ENCODE measurements at regions not wholly inside any gene's neighbourhood (a gene's known extent, or its start where the extent isn't known, plus 50 kb on each side); places are given as distances from the start of the nearest gene placed in this dataset.

GRCh38 chr6:14974792-14975470 is 270.9 kb upstream of the JARID2 start:
- Histone ChIP-seq H4K20me1 (ENCODE audit: control insufficient read depth, insufficient read depth, low read depth, low read length) (no peaks in the 10 kb centered on the region), H3K79me2 (ENCODE audit: control insufficient read depth, low read length) (no peaks in the 10 kb centered on the region), H3K9me3 (ENCODE audit: control insufficient read depth, insufficient read depth, low read length) (no peaks in the 10 kb centered on the region), H3K4me2 (ENCODE audit: low read length) (no peak overlapping the region), H3F3A (ENCODE audit: control insufficient read depth, insufficient read depth) (no peaks in the 10 kb centered on the region), H3K36me3 (ENCODE audit: control insufficient read depth, low read length) (no peaks in the 10 kb centered on the region), H3K4me3 (ENCODE audit: low read length) (no peak overlapping the region), H3K27ac (ENCODE audit: low read depth, low read length) (no peak overlapping the region), H3K27me3 (ENCODE audit: control insufficient read depth, low read length) (no peaks in the 10 kb centered on the region), H3K9me2 (replicated peaks; ENCODE audit: control insufficient read depth, low read length) (no peaks in the 10 kb centered on the region), H3K4me1 (ENCODE audit: control insufficient read depth, low read length) (peaks cover 5% of the 10 kb centered on the region)
- TF ChIP-seq CTCF (IDR thresholded peaks at IDR 0.05; ENCODE audit: low read depth, low read length, poor library complexity, severe bottlenecking), result no peak
- TF ChIP-seq EZH2phosphoT487 (IDR thresholded peaks at IDR 0.05; ENCODE audit: borderline replicate concordance, low read length), result no peak

GRCh38 chr6:14975471-14975817 is 270.4 kb upstream of the JARID2 start:
- no peaks in the 10 kb centered on the region for H3K9me3 ChIP-seq (ENCODE audit: control insufficient read depth, insufficient read depth, low read length)
- H3K4me3 ChIP-seq (ENCODE audit: low read length), result no peak overlapping the region
- no peaks in the 10 kb centered on the region for H3F3A ChIP-seq (ENCODE audit: control insufficient read depth, insufficient read depth)
- H3K9me2 ChIP-seq (replicated peaks; ENCODE audit: control insufficient read depth, low read length), result no peaks in the 10 kb centered on the region
- no peaks in the 10 kb centered on the region for H3K79me2 ChIP-seq (ENCODE audit: control insufficient read depth, low read length)
- no peaks in the 10 kb centered on the region for H3K27me3 ChIP-seq (ENCODE audit: control insufficient read depth, low read length)
- no peaks in the 10 kb centered on the region for H4K20me1 ChIP-seq (ENCODE audit: control insufficient read depth, insufficient read depth, low read depth, low read length)
- H3K4me2 ChIP-seq (ENCODE audit: low read length), result no peak overlapping the region
- TF ChIP-seq EZH2phosphoT487 (IDR thresholded peaks at IDR 0.05; ENCODE audit: borderline replicate concordance, low read length) (no peak), CTCF (IDR thresholded peaks at IDR 0.05; ENCODE audit: low read depth, low read length, poor library complexity, severe bottlenecking) (no peak)
- H3K36me3 ChIP-seq (ENCODE audit: control insufficient read depth, low read length), result no peaks in the 10 kb centered on the region
- H3K27ac ChIP-seq (ENCODE audit: low read depth, low read length), result no peak overlapping the region
- peaks cover 5% of the 10 kb centered on the region for H3K4me1 ChIP-seq (ENCODE audit: control insufficient read depth, low read length)

GRCh38 chr6:14977747-14978382 is 268.0 kb upstream of the JARID2 start:
- no peak overlapping the region for H3K27ac ChIP-seq (ENCODE audit: low read depth, low read length)
- no peak overlapping the region for H3K4me2 ChIP-seq (ENCODE audit: low read length)
- no peaks in the 10 kb centered on the region for H4K20me1 ChIP-seq (ENCODE audit: control insufficient read depth, insufficient read depth, low read depth, low read length)
- H3K27me3 ChIP-seq (ENCODE audit: control insufficient read depth, low read length), result no peaks in the 10 kb centered on the region
- H3K9me2 ChIP-seq (replicated peaks; ENCODE audit: control insufficient read depth, low read length), result no peaks in the 10 kb centered on the region
- TF ChIP-seq CTCF (IDR thresholded peaks at IDR 0.05; ENCODE audit: low read depth, low read length, poor library complexity, severe bottlenecking), result no peak
- no peak for TF ChIP-seq EZH2phosphoT487 (IDR thresholded peaks at IDR 0.05; ENCODE audit: borderline replicate concordance, low read length)
- H3K36me3 ChIP-seq (ENCODE audit: control insufficient read depth, low read length), result no peaks in the 10 kb centered on the region
- H3K4me1 ChIP-seq (ENCODE audit: control insufficient read depth, low read length), result peaks cover 5% of the 10 kb centered on the region
- no peaks in the 10 kb centered on the region for H3K9me3 ChIP-seq (ENCODE audit: control insufficient read depth, insufficient read depth, low read length)
- no peaks in the 10 kb centered on the region for H3K79me2 ChIP-seq (ENCODE audit: control insufficient read depth, low read length)
- H3K4me3 ChIP-seq (ENCODE audit: low read length), result no peak overlapping the region
- no peaks in the 10 kb centered on the region for H3F3A ChIP-seq (ENCODE audit: control insufficient read depth, insufficient read depth)
